Pons (tissue), 1 donor: ENCODE measurements at regions not wholly inside any gene's neighbourhood (a gene's known extent, or its start where the extent isn't known, plus 50 kb on each side); places are given as distances from the start of the nearest gene placed in this dataset.
"Not testable (repeated sequence)": the region's sequence is repeated elsewhere in the genome, so short reads cannot be mapped to it uniquely, and the experiment has no call there.

Source experiments
- DNase-seq: peaks from one replicate; pipeline ENCODE4 v3.0.0-alpha.2; 2016; ENCODE audit warnings: low spot score

DNA sequence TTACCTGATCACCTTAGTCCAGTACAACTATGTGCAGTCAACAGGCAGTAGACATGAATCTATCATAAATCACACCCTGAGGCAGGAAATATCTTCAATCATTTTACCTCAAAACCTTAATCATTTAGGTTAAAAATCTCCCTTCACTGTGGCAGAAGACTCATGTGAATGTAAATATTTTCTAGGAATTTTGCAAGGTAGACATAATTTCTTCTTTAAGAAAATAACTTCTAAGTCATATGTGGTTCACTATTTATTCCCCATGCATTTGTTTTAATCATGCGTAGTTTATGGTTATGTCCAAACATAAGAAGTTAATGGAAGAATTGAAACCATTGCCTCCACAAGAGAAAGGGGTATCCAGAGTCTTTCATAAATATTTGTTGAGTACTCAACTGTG lies 97.0 kb downstream of the HMHB1 start:
- DNase-seq: no peak

DNA sequence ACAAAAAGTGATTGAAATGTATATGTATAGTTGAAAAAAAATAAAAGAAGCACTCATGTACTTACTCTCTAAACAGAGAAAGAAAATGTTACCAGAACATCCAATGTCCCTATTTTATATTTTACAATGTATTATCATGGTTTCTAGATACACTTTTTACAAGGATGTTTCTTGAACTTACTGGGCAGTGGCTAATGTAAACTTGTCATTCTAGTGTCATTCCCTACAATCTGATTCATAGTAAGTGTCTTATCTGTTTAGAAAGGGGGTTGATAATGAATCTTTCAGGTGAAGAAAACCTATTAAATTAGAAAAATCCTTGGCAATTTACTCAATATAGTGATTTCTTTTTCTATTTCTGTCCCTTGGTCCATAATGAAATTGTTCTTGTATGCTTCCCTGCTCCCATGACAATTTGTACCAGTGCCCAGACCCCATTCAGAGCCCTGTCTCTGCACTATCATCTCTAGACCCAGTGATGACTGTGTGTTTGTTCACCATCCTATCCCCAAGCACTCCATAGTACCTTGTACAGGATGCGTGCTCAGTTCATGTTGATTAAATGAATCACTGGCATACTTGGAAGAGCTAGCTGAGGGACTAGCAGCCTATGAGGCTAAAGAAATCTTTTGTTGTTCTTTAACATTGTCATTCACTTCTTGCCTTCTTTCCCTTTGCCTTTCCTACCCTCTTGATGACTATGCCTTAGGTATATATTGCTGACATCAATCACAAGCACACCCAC lies 101.2 kb downstream of the HMHB1 start:
- DNase-seq: no peak

DNA sequence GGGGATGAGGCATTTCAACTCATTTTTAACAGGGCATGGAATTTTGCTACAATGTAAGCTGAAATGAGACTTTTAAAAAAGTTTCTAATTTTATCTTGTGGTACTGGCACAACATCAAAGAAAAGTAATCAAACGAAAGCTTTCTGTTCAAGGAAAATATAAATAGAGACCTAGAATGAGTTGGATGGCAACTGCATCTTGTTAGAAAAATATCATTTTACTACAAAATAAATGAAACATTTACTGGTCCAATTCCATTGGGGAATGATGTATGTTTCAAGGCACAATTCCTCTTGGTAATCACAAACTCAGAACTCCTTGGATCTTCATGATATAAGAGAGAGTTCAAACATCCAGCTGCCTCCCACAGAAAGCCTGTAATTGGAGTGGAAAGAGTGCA lies 102.8 kb downstream of the HMHB1 start:
- no peak for DNase-seq

DNA sequence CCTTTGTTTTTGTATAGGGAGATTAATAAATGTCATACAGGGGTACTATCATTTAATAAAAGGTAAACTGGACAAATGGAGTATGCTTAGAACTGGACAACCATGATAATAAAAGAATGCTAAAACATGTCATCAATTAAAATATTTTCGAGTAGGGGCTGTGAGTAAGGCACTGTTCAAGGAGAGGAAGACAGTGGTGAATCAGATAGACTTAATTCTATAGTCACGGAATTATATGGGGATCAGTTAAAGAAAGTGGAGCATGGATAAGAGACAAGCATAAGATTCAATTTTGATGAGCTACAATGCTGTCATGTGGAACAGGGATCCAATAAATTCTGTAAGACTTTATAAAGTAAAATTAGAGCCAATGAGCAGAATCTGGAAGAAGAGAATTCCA lies 104.5 kb downstream of the HMHB1 start:
- DNase-seq: no peak

DNA sequence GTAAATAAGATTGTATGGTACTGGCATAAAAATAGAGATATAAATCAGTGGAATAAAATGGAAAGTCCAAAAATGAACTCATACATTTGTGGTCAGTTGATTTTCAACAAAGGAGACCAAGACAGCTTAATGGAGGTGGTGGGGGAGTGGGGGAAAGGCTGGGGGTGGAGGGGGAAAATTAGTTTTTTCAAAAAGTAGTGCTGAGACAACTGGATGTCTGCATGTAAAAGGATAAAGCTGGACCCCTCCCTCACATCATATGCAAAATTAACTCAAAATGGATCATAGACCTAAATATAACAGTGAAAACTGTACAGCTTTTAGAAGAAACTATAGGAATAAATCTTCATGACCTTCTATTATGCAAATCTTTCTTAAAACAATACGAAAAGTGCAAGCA lies 107.0 kb downstream of the HMHB1 start:
- DNase-seq: no peak

DNA sequence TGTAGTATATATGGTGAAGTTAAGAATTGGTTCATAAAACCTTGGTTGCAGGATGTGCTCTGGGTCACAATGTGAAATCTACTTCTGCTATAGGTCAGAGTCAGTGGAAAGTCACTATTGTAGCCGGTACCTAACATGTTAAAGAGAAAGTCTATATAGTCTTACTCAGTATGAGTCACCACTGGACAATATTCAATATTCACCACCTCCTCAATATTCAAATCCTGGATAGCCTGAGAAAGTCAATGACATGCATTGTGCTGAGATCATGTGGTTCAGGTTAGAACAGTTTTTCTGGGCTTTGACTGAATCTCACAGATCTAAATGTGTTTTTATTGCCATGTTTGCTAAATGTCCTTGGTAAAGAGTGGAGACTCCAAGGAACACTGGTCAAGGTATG lies 108.8 kb downstream of the HMHB1 start:
- DNase-seq: no peak

DNA sequence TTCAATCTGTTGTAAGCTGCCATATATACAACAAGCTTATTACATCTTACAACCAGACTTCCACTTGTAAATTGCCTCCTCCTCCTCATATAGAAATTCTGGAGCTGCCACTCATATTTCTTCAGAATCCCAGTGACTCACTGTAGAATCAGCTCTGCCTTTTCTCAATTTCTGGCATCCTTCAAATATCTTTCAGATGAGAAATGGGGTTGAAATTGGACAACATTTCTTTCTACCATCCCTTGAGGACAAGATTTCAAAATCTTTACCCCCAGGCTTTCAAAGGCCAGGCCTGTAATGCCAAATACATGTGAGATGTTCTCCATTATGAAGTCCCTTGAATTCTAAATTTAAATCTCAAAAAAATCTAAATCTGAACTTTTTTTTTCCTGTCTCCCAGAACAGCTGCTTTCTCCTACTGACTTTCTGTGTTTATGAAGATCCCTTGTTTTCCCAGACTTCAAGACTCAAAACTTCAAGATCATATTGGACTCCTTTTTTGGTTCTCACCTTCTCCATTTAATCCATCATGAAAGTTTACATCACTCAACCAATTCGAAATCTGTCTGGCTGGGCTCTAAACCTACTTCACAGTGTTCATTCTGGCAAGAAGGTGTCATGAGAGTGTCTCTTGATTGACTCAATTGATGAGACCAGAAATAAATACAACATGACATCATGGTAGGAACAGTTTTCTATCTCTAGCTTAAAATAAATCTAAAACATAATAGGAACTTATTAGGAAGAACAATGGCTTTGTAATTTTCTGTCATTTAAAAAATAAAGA lies 109.8 kb downstream of the HMHB1 start:
- DNase-seq: no peak

DNA sequence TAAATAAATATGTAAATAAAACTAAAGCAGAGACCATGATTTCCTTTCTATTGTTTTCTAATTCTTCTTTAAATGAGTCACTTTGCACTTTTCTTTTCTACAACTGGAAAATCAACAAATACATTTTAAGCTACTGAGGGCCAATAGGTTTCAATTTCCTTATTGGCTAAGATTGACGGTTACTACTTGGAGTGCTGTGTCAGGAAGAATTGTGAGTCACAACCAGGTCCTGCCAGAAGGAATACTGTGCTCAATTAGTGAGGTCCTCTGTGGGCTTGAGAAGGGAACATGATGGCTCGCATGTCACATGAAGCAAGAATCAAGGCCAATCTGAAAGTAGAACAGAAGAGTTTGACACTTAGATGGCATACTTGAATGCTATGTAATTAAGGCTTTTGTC lies 110.8 kb downstream of the HMHB1 start:
- DNase-seq: no peak

DNA sequence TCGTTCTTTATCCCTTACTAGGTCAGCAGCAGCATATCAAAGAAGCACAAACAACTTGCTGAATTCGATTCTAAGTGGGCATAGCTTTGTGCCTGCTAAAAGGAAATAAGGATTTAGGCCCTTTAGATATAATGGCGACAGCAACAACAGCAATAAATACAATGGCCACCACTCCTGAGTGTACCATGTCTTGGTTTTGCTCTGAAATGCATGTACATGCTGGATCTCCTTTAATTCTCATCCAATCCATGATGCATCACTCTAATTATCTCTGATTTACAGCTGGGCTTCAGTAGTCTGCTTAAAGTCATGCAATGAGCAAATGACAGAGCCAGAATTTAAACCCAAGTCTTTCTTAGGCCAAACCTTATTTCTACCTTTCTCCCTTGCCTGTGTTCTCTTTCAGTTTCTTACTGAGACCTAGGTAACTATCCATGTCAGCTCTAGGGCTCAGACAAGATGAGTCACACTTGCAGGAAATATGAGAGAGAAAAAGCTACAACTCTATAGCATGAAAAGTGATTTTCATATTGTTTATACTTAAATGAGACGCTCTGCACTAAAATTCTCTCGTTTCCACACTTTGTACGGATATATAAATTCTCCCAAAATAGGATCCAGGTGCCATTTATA lies 111.8 kb downstream of the HMHB1 start:
- no peak for DNase-seq

DNA sequence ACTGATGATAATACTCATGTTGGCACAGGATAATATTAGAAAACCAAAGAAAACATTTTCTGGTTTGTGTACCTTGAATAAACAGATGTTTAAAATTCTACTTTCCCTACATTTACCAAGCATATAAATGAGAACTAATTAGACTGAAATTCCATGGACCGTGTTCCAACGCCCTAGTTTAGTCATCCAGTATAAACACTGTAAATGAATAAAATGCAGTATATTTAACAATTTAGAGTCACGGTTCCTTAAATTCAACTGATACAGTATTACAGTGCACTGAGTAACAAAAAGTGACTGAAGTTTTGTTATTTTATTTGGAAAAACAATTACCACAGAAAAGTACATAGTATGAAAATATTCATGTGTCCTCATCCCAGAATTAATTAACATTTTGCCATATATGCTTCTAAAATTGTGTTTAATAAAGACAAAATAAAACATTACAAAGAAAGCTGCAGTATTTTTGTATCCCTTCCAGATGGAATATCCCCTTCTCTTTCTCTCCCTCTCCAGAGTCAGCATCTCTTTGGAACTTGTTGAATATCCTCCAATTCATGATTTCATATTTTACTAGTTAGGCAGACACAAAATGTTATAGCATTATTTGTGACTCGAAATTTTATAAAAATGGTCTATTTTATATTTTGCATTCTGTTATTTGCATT lies 112.5 kb downstream of the HMHB1 start:
- DNase-seq: no peak

DNA sequence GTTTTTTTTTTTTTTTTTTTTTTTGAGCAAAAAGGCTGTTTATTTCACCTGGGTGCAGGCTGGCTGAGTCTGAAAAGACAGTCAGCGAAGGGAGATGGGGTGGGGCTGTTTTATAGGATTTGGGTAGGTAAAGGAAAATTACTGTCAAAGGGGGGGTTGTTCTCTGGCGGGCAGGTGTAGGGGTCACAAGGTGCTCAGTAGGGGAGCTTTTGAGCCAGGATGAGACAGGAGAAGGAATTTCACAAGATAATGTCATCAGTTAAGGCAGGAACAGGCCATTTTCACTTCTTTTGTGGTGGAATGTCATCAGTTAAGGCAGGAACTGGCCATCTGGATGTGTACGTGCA lies 113.0 kb downstream of the HMHB1 start:
- not testable (repeated sequence) for DNase-seq

DNA sequence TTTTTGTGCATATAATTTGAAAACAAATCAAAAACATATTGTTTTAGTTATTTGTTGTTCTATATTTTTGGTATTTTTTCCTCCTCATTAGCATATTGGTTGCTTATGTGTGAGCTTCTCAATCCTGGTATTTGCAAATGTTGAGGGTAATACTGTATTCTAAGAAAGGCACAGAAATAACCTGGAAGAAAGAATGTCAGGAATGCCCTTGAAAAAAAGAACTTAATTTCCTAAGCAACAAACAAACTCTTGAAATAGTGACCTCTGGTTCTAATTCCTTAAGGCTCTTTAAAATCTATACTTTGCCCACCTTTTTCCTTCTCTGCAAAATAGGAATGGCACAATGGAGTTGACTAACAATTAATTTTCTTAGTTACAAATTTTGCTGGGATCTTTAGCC lies 117.5 kb downstream of the HMHB1 start:
- no peak for DNase-seq

DNA sequence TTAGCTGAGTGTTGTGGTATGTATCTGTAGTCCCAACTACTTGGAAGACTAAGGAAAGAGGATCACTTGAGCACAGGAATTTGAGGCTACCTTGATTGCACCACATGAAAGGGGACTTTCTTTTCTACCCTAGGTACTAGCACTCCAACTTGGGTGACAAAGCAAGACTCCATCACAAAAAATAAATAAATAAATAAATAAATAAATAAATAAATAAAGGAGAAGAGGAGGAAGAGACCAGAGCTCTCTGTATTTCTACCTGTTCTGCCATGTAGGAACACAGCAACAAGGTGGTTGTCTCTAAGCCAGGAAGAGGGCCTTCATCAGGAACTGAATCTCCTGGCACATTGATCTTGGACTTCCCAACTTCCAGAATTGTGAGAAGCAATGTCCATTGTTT lies 118.6 kb downstream of the HMHB1 start:
- no peak for DNase-seq

DNA sequence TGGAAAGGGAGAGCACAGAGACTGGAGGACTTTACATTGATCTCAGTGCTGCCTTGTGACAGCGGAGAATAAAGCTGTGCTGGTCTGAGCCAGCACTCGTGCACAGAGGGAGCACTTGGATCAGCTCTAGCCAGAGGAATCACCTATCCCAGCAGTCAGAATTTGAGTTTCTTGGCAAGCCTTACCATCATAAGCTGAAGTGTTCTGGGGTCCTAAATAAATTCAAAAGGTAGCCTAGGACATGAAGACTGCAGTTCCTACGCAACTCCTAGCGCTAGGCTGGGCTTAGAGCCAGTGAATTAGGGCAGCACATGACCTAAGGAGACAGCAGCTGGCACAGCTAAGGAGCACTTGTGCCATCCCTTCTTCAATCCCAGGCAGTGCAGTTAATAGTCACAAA lies 119.5 kb downstream of the HMHB1 start:
- peak; percentile 64 for DNase-seq

DNA sequence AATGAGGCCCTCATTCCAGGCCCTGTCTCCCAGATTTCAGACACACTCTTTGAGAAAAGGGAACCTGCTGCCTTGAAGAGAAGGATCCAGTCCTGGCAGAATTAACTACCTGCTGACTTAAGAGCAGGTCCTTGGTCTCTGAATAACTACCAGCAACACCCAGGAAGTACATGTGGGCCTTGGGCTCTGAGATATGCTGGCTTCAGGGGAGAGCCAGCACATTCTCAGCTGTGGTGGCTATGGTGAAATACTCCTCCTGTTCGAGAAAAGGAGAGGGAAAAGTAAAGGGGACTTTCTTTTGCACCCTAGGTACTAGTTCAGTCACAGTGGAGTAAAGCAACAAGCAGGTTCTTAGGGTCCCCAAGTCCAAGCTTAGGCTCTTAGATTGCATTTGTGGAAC lies 120.0 kb downstream of the HMHB1 start:
- no peak for DNase-seq

DNA sequence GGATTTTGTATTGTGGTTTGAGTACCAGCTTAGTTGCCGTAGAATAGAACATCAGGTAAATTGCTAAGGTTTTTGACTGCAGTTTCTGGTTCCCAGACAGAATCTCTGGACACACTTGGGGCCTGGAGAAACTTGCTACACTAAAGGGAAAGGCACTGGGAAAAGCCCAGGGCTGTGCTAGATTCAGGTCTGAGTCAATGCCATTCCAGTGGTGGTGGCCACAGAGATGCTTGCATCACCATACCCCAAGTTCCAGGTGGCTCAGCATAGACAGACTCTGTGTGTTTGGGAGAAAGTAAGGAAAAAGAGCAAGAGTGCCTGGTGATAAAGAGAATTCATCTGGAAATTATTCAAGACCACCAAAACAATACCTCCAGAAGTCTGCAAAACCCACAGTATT lies 120.6 kb downstream of the HMHB1 start:
- no peak for DNase-seq

DNA sequence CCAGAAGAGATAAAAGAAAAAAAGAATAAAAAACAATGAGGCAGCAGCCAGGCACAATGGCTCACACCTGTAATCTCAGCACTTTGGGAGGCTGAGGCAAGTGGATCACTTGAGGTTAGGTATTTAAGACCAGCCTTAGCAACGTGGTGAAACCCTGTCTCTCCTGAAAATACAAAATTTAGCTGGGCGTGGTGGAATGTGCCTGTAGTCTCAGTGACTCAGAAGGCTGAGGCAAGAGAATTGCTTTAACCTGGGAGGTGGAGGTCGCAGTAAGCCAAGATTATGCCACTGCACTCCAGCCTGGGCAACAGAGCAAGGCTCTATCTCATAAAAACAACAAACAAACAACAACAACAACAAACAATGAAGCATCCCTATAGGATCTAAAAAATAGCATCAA lies 121.5 kb downstream of the HMHB1 start:
- DNase-seq: no peak

DNA sequence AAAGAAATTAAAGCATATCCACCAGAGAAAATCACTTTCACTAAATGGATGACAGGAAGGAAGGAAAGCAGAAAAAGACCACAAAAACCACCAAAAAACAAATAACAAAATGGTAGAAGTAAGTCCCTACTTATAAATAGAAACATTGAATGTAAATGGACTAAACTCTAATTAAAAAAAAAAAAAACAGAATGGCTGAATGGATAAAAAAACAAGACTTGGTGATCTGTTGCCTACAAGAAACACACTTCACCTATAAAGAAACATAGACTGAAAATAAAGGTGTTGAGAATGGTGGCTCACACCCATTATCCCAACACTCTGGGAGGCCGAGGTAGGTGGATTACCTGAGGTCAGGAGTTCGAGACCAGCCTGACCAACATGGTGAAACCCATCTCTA lies 122.9 kb downstream of the HMHB1 start:
- no peak for DNase-seq

DNA sequence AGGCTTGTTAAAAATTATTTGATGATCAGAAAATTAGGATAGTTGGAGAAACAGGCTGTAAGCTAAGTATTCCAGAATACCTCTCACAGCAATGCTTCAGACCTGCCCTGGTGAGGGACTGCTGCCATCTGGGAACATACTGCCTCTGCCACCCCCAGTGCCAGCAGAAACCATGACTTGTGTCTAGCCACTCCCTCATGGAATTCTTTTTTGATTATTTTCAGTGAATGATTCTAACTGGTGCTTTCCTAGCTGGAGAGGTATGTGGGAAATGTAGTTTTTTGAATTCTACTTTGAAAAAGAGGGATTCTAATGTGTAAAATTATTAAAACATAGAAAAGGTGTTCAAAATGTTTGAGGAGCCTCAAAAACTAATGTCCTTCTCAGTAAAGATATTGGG lies 126.3 kb downstream of the HMHB1 start:
- DNase-seq: no peak

DNA sequence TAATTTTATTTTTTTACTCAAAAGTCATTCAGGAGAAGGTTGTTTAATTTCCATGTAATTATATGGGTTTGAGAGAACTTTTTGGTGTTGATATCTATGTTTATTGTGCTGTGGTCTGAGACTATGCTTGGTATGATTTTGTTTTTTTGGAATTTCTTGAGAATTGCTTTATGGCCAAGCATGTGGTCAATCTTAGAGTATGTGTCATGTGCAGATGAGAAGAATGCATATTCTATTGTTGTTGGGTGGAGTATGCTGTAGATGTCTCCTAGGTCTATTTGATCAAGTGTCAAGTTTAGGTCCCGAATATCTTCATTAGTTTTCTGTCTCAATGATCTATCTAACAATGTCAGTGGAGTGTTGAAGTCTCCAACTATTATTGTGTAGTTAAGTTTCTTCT lies 134.9 kb downstream of the HMHB1 start:
- no peak for DNase-seq

DNA sequence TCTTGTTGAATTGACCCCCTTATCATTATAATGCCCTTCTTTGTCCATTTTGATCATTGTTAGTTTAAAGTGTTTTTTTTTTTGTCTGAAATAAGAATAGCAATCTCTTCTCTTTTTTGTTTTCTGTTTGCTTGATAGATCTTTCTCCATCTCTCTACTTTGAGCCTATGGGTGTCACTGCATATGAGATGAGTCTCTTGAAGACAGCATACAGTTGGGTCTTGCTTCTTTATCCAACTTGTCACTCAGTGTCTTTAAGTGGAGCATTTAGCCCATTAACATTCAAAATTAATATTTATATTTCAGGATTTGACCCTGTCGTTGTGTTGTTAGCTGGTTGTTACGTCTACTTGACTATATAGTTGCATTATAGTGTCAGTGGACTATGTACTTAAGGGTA lies 135.4 kb downstream of the HMHB1 start:
- no peak for DNase-seq

DNA sequence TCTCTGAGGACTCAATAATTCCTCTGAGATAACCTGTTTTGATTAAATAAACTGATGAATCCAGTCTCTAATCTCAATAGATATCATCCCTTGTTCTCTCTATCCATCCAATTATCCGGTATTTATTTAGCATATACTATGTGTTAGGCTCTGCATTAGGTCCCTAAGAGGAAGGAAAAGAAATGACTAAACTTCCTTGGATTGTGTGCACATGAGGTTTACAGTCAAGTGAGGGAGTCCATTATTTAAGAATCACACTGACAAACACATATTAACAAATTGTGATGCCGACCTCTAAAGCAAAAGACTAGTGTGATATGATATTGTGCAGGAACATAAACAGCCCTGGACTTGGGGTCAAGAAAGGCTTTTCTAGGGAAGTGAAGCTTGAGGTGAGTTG lies 140.8 kb downstream of the HMHB1 start:
- DNase-seq: no peak

DNA sequence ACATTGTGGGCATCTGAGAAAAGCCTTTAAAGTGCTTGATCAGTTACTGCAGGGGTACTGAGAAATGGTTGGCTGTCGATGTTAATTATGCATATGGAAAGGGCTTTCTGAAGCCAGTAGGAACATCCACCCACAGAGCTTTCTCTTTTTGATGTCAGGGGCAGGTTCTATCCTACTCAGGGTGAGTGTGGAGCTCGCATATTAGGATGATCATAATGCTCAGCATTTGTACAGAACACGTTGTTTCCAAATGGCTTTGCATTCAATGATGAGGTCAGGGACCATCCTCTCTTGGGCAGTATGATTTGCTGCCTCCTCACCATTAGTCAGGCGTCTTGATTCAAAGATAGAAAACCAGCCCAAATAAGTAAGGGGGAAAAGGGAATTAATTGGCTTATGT lies 141.9 kb downstream of the HMHB1 start:
- no peak for DNase-seq
